ENCODE measurements at regions not wholly inside any gene's neighbourhood (a gene's known extent, or its start where the extent isn't known, plus 50 kb on each side); places are given as distances from the start of the nearest gene placed in this dataset.

DNA sequence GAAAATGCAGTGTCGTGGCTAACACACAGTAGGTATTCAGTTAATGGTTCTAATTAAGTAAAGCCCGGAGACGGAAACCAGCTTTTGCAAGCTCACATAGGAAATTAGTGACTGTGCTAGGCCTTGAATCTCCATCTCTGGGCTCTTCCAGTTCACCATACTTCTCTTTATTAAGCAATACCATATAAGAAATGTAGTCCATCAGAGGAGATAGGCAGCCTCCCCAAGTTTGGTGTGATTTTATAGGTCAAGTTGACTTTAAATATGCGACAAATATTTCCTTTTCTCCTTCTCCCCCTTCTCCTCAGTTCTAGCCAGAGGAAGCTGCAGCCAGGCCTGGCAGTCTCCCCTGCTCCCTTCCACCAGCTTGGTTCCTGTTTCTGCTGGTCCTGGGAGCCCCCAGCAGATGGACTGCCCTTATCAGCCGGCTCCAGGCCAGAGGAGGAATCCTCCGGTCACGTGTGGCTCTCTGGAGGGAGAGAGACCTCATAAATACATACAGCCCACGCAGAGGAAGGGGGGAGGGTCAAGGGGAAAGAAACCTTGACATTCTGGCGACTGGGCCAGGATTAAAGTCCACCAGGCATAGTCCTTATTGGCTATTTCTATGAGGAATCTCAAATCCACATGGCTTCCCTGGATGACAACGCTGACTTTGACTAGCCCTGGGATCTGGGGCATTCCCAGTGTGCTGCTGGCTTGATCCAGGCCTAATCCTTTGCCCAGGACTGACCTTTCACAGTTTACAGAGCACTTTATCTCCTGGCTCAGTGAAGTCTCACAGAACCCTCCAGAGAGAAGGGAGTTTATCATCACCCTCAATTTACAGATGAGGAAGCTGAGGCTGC is 115.1 kb upstream of the JUN start (continued):
- TF ChIP-seq, protein P1, sequence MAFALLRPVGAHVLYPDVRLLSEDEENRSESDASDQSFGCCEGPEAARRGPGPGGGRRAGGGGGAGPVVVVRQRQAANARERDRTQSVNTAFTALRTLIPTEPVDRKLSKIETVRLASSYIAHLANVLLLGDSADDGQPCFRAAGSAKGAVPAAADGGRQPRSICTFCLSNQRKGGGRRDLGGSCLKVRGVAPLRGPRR (CRISPR knock-in tag; IDR thresholded peaks at IDR 0.05) = peak; percentile 7; the same call in 1 of the 2 replicates
- TF ChIP-seq ZNF764 (CRISPR knock-in tag; IDR thresholded peaks at IDR 0.05; ENCODE audit: low read depth) (no peak), KDM1A (IDR thresholded peaks at IDR 0.05) (peak; percentile 92 to 97), RNF2 (IDR thresholded peaks at IDR 0.05) (peak; percentile 99), NFIX (CRISPR knock-in tag; IDR thresholded peaks at IDR 0.05; ENCODE audit: low read depth) (no peak), CEBPB (tag; IDR thresholded peaks at IDR 0.05) (peak; percentile 81), MEIS2 (IDR thresholded peaks at IDR 0.05; ENCODE audit: partially characterized antibody) (peak; percentile 74), SRSF1 (IDR thresholded peaks at IDR 0.05; ENCODE audit: low read depth, low read length) (no peak), EP300 (IDR thresholded peaks at IDR 0.05; ENCODE audit: low read length) (peak; percentile 97), MAFK (IDR thresholded peaks at IDR 0.05; ENCODE audit: low read length) (peak; percentile 13; the same call in 1 of the 2 replicates), ZNF133 (CRISPR knock-in tag; IDR thresholded peaks at IDR 0.05) (no peak), NR3C1 (CRISPR knock-in tag; IDR thresholded peaks at IDR 0.05) (no peak), SNRNP70 (optimal IDR thresholded peaks at IDR 0.05; ENCODE audit: low read depth, low read length) (no peak), TFAM (CRISPR knock-in tag; conservative IDR thresholded peaks at IDR 0.05) (no peak), ZNF124 (CRISPR knock-in tag; IDR thresholded peaks at IDR 0.05) (no peak), WHSC1 (IDR thresholded peaks at IDR 0.05; ENCODE audit: low read length) (no peak), FOXK2 (conservative IDR thresholded peaks at IDR 0.05 in 1 of 2, IDR thresholded peaks at IDR 0.05 in 1 of 2; ENCODE audit: low read depth in 2 of 2) (peak; percentile 84 to 86), NBN (IDR thresholded peaks at IDR 0.05; ENCODE audit: low read depth) (peak; percentile 94)
- TF ChIP-seq, protein P2, sequence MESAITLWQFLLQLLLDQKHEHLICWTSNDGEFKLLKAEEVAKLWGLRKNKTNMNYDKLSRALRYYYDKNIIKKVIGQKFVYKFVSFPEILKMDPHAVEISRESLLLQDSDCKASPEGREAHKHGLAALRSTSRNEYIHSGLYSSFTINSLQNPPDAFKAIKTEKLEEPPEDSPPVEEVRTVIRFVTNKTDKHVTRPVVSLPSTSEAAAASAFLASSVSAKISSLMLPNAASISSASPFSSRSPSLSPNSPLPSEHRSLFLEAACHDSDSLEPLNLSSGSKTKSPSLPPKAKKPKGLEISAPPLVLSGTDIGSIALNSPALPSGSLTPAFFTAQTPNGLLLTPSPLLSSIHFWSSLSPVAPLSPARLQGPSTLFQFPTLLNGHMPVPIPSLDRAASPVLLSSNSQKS (CRISPR knock-in tag; IDR thresholded peaks at IDR 0.05) = no peak
- TF ChIP-seq, protein P3, sequence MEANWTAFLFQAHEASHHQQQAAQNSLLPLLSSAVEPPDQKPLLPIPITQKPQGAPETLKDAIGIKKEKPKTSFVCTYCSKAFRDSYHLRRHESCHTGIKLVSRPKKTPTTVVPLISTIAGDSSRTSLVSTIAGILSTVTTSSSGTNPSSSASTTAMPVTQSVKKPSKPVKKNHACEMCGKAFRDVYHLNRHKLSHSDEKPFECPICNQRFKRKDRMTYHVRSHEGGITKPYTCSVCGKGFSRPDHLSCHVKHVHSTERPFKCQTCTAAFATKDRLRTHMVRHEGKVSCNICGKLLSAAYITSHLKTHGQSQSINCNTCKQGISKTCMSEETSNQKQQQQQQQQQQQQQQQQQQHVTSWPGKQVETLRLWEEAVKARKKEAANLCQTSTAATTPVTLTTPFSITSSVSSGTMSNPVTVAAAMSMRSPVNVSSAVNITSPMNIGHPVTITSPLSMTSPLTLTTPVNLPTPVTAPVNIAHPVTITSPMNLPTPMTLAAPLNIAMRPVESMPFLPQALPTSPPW (CRISPR knock-in tag; IDR thresholded peaks at IDR 0.05) = peak; percentile 97
- TF ChIP-seq, protein P4, sequence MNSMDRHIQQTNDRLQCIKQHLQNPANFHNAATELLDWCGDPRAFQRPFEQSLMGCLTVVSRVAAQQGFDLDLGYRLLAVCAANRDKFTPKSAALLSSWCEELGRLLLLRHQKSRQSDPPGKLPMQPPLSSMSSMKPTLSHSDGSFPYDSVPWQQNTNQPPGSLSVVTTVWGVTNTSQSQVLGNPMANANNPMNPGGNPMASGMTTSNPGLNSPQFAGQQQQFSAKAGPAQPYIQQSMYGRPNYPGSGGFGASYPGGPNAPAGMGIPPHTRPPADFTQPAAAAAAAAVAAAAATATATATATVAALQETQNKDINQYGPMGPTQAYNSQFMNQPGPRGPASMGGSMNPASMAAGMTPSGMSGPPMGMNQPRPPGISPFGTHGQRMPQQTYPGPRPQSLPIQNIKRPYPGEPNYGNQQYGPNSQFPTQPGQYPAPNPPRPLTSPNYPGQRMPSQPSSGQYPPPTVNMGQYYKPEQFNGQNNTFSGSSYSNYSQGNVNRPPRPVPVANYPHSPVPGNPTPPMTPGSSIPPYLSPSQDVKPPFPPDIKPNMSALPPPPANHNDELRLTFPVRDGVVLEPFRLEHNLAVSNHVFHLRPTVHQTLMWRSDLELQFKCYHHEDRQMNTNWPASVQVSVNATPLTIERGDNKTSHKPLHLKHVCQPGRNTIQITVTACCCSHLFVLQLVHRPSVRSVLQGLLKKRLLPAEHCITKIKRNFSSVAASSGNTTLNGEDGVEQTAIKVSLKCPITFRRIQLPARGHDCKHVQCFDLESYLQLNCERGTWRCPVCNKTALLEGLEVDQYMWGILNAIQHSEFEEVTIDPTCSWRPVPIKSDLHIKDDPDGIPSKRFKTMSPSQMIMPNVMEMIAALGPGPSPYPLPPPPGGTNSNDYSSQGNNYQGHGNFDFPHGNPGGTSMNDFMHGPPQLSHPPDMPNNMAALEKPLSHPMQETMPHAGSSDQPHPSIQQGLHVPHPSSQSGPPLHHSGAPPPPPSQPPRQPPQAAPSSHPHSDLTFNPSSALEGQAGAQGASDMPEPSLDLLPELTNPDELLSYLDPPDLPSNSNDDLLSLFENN (IDR thresholded peaks at IDR 0.05; ENCODE audit: low read depth in 2 of 2, low read length in 2 of 2) = peak in 1 of 2 experiments; percentile 94; a peak in 2 of 4 replicates
- TF ChIP-seq, protein P5, sequence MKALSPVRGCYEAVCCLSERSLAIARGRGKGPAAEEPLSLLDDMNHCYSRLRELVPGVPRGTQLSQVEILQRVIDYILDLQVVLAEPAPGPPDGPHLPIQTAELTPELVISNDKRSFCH (CRISPR knock-in tag; IDR thresholded peaks at IDR 0.05) = no peak
- TF ChIP-seq, protein P5 (tag; IDR thresholded peaks at IDR 0.05) = peak; percentile 99
